GM12865 (cell line): ENCODE measurements at regions not wholly inside any gene's neighbourhood (a gene's known extent, or its start where the extent isn't known, plus 50 kb on each side); places are given as distances from the start of the nearest gene placed in this dataset.

Source experiments
- DNase-seq: peaks from one replicate; pipeline ENCODE4 v3.0.0; 2010; ENCODE audit warnings: low read depth
- H3K4me3 ChIP-seq: 2 replicates; pipeline ENCODE4 v1.5.1; 2011; ENCODE audit warnings: mild to moderate bottlenecking, low read depth, low read length, control low read depth
- TF ChIP-seq, protein P1 (sequence below): IDR thresholded peaks from 2 replicates; pipeline ENCODE4 v1.5.1; 2011; ENCODE audit warnings: low read length, control low read depth, low read depth, inconsistent platforms; ENCODE audit not compliant: insufficient read depth; ENCODE audit errors: missing control alignments

DNA sequence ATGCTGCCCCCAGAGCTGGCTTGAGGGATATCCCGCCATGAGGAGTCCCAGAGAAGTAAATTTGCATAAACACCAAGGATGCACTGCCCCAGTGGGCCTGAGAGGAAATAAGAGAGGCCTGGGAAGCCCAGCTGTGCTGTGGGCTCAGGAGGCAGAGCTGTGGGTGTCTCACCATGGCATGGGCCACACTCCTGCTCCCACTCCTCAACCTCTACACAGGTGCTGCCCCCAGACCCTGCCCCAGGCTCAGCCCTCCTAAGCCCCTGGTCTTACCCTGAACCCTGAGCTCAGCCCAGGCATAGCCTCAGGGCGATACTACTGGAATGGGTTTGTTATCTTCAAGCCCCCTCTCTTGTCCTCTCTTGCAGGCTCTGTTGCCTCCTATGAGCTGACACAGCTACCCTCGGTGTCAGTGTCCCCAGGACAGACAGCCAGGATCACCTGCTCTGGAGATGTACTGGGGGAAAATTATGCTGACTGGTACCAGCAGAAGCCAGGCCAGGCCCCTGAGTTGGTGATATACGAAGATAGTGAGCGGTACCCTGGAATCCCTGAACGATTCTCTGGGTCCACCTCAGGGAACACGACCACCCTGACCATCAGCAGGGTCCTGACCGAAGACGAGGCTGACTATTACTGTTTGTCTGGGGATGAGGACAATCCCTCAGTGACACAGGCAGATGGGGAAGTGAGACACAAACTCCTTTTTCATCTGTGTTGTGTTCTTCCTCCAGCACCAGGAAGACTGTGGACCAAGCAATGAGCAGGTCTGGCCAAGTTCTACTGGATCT, 59.9 kb downstream of the GGTLC2 start:
- DNase-seq, result no peak
- no peak overlapping the region for H3K4me3 ChIP-seq
- TF ChIP-seq, protein P1, sequence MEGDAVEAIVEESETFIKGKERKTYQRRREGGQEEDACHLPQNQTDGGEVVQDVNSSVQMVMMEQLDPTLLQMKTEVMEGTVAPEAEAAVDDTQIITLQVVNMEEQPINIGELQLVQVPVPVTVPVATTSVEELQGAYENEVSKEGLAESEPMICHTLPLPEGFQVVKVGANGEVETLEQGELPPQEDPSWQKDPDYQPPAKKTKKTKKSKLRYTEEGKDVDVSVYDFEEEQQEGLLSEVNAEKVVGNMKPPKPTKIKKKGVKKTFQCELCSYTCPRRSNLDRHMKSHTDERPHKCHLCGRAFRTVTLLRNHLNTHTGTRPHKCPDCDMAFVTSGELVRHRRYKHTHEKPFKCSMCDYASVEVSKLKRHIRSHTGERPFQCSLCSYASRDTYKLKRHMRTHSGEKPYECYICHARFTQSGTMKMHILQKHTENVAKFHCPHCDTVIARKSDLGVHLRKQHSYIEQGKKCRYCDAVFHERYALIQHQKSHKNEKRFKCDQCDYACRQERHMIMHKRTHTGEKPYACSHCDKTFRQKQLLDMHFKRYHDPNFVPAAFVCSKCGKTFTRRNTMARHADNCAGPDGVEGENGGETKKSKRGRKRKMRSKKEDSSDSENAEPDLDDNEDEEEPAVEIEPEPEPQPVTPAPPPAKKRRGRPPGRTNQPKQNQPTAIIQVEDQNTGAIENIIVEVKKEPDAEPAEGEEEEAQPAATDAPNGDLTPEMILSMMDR, result no peak

DNA sequence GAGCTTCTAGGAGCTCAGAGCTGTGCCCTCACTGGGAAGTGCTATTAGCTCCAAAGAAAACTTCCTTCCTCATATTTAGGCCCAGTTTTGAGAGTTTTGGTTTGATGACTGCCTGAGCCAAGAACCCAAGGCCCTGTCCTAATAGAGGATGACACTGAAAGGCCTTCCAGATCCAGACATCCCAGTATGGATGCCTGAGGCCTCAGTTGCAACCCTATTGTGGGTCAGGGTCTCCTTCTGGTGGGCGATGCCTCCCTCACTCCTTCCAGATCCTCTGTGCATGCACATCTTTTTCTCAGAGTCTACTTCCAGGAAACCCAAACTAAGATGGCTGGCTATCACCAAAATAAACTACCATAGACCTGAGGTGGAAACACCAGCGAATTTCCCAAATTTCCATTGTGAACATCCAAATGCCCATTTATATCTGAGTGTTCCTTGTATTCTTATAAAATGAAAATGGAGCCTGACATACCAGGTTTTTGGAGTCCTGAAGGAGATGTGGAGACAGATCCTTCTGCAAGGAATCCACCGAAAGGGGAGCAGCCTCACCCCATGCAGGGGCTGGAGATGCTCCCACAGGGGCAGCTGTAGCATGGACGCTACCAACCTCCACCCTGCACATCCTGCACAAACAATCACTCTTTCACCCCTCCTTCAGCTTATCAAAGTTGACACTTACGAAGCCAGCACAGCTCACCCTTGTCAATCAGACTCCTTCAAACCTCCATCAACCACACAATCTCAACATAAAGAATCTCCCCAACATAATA, 61.1 kb downstream of the GGTLC2 start:
- no peak overlapping the region for H3K4me3 ChIP-seq
- TF ChIP-seq, protein P1, result no peak
- DNase-seq, result no peak

DNA sequence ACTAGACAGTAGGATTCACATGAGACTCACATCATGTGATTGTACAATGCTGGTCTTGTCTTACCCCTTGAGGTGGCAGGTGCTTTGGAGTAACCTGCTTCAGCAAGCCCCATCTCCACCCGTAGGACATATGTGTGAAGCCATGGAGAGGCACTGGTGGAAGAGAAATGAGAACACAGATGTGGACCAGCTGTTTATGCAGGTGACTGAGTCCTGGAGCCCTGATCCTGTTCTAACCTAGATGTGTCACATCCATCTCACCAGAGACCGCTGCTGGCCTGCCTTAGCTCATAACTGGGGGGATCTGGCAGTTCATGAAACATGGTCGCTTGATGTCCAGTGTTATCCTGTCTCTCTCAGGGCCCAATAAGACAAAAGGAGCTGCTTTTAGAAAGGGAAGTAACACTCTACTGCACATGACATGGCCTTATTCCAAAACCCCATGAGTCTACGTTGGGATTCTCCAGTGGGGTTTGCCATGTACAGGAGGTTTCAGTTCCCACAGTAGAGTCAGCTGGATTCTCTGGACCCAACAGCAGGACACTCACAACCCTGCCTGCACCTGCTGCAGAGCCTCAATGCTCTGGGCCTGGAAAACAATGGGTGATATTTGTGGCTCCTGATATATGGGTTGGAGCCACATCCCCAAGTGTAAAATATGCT, 62.0 kb downstream of the GGTLC2 start:
- no peak overlapping the region for H3K4me3 ChIP-seq
- DNase-seq, result no peak
- TF ChIP-seq, protein P1, result no peak

DNA sequence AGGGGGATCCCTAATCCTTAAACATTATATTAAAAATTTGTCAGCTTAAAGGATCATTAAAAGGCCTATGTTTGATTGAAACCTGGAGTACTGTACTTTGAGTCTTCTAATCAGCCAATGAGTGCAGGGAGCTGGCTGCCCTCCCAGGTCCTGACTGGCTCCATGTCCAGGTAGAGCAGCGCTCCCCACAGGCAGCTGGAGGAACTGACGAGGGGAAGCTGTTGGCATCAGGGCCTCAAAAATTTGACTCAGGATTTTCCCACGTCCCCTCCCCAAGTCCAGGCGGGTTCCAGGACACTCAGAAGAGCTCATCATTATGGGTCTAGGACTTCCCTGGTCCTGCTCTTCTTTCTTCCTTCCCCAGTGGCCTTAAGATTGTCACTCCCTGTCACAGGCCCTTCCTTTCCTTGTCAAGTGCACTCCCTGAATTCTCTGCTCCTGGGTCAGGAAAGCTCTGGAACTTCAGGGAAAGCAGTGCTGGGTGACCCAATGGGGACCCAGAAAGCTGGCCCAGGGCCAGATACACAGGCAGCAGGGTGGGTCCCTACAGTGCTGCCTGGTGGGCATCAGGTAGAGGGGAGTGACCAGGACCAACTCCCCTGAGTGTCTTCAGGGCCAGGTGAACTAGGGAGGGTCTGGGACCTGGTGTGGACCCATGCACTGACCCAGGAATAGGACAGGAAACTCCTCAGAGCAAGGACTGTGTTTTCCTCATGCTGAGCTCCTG, 65.5 kb downstream of the GGTLC2 start:
- H3K4me3 ChIP-seq, result no peak overlapping the region
- no peak for DNase-seq
- TF ChIP-seq, protein P1, result peak; percentile 4

DNA sequence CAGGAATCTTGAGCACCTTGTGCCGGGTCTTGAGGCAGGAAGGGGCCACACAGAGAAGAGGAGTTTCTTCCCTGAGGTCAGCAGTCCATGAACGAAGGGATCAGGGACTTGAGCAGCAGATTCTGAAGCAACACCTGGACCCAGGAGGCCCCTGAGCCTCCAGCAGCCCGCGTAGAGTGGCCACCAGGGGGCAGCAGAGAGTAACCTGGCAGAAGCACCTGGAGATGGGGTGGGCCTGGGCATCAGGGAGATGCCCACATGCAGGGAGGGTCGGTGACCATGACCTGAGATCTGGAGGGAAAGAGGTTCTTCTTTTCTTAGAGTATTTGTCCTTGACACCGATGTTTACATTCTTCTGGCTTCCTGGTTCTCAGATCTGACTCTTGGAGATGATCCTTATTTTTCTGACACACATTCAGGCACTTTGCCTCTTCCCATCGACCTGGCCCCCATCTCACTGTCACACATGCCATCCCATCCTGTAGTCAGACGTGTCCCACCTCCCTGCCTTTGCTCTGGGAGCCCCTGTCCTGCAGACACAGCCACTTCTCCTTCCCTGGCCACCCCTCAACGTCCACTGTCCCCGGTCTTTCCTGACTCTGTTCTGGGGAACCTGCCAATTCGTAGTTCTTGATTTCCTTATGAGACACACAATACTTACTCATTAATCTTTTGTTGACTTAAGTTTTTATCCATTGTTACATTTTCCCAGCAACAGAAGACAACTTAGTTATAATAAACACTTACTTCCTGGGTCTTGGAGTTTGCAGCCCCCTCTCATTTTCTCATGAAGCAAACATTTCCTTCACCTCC, 66.5 kb downstream of the GGTLC2 start:
- DNase-seq, result peak; percentile 52
- H3K4me3 ChIP-seq, result no peak overlapping the region
- TF ChIP-seq, protein P1, result peak; percentile 78

DNA sequence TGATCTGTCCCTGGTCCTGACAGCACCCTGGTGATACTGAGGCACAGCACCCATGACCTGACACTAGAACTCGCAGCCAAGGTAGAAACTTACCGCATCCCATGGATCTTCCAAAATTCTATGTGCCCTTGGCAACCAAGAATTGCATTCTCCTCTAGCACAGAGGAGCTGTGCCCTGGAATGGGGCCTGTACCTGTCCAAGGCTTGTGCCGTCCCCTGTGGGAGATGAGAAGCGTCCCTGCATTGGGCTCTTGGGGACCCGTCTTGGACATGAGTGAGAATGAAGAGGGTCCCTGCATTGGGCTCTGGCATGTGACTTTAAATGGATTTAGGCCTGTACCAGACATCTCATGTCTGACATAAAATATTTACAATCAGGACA, 67.1 kb downstream of the GGTLC2 start:
- DNase-seq, result no peak
- no peak overlapping the region for H3K4me3 ChIP-seq
- TF ChIP-seq, protein P1, result no peak
